GM12872 (cell line): ENCODE measurements at regions not wholly inside any gene's neighbourhood (a gene's known extent, or its start where the extent isn't known, plus 50 kb on each side); places are given as distances from the start of the nearest gene placed in this dataset.

Experiments
- TF ChIP-seq, protein P1 (sequence below): IDR thresholded peaks from 3 replicates; pipeline ENCODE4 v1.5.1; 2011; ENCODE audit warnings: low read depth, mild to moderate bottlenecking, low read length, moderate library complexity; ENCODE audit not compliant: insufficient read depth

DNA sequence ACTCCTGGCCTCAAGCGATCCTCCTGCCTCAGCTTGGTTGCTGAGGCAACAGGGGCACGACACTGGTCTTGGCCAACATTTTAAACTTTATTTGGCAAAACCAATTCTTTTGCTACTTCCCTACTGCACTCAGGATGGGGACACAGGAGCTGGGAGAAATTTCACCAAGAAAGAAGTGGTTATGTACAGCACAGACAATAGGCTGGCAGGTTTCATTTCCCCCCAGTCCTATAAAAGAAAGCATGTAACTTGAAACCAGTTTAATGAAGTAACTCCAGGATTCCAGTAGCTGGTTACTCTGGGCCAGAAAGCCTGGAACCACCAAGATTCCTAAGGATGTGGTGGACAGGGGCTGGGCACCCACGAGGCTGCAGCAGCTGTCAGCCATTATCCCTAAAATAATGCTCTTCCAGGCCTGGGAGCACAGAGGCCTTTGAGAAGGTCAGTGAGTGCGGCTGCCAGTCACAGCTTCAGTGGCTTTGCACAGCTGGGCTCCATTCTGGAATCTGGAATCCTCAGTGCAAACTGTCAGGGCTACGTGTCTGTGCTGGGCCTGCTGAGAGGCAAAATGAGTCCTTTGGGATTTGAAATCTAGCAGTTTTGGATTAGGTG is 142.3 kb upstream of the ITGA6 start:
- TF ChIP-seq, protein P1, sequence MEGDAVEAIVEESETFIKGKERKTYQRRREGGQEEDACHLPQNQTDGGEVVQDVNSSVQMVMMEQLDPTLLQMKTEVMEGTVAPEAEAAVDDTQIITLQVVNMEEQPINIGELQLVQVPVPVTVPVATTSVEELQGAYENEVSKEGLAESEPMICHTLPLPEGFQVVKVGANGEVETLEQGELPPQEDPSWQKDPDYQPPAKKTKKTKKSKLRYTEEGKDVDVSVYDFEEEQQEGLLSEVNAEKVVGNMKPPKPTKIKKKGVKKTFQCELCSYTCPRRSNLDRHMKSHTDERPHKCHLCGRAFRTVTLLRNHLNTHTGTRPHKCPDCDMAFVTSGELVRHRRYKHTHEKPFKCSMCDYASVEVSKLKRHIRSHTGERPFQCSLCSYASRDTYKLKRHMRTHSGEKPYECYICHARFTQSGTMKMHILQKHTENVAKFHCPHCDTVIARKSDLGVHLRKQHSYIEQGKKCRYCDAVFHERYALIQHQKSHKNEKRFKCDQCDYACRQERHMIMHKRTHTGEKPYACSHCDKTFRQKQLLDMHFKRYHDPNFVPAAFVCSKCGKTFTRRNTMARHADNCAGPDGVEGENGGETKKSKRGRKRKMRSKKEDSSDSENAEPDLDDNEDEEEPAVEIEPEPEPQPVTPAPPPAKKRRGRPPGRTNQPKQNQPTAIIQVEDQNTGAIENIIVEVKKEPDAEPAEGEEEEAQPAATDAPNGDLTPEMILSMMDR, result no peak

DNA sequence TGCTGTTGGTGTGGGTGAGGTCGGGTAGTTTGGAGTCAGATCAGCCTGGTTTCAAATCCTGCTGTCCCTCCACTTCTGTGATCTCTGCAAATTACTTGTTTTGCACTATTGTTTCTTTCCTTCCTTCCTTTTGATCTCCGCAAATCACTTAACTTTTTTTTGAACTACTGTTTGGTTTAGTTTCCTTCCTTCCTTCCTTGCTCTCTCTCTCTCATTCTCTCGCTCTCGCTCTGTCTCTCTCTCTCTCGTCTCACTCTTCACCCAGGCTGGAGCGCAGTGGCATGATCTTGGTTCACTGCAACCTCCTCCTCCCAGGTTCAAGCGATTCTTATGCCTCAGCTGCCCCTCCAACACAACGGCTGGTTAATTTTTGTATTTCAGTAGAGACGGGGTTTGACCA is 141.6 kb upstream of the ITGA6 start:
- TF ChIP-seq, protein P1, result no peak

DNA sequence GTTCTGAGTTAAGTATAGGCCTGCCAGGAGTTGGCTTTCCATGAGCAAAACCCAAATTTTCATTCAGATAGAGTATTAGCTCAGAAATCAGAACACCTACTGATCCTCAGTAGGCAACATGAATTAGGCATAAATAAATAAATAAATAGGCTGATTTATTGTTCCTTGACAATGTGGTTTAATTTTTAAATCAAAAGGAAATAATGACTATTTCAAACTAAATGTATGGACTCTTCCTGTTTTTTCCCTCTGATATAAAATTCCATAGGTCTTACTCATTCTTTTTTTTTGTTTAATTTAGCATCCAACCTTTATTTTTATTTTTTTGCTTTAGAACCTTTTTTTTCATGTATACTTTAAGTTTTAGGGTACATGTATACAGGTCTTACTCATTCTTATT is 140.2 kb upstream of the ITGA6 start:
- TF ChIP-seq, protein P1, result no peak

DNA sequence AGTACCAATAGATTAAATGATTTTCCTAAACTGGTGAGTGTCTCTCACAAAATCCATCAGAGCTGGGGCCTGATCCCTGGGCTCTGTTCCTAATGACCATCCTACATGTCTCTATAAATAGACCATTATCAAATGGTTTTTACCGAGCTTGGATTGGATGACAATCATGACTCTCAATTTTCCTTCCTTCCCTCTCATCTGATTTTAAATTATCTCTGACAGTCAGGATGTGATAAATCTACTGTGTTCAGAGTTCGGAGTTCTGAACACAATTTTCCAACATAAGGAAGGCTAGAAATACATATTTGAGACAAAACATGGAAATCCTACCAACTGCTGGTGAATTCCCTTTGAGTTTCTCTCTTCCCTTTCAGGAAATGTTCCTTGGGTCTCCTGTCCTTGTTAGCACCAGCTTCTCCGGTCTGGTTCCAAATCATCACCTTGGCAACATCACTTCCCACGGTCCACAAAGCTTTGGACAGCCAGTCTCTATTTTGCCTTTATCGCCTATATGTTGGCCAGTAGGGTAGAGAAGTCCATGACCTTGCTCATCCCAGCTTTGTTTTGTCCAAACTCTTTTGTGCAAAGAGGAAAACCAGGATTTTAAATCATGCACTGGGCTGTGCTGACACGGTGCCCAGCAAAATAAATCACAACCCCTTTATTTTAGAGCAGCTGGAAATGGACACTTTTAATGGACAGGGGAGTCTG is 139.6 kb upstream of the ITGA6 start:
- TF ChIP-seq, protein P1, result no peak

DNA sequence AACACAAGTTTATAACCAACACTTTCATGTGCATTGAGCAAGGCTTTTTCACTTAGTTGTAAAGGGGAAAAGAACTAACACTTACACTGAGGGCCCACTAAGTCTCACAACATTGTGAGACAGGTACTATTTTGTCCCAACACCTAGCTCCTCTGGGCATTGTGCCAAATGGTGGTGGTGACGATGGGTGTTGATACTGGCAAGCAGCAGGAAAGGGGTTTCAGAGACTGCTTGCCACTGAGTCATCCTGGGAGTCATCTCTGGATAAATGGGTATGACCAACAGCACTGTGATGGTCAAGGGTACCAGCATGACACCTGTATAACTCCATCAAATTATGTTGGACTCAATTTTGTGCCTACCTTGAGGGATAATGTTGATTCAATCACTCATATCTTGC is 138.8 kb upstream of the ITGA6 start:
- TF ChIP-seq, protein P1, result no peak

DNA sequence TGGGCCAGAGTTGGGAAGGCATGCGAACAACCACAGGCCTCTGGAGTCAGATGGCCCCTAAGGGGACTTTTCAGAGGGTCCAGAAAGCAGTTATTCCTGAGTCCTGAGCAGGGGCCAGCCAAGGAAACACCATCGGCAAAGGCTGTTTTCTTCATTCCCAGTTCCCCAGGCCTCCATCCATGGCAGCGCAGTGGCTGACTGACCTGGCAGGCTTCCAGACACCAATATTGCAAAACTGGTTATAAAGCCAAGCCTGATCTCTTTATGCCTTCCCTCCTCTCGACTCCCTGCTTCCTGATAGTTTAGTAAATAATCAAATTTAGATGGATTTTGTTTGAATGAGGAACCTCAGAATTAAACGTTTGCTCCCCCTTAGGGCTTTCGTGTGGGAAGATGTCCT is 133.4 kb upstream of the ITGA6 start:
- TF ChIP-seq, protein P1, result no peak

DNA sequence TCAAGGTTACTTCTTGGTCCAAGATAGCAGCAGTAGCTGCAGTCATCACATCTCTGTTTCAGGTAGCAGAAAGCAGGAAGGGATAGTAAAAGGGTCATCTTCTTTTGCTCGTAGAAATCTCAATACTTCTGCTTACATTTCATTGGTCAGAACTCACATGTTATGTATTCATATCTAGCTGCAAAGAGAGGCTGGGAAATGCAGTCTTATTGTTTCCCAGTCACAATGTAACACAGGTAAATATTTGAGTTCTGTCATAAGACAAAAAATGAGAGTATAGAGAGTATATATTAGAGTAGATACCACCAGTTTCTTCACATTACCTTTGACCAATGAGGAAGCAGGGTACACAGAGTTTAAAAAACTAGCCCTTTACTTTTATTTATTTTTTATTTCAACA is 132.4 kb upstream of the ITGA6 start:
- TF ChIP-seq, protein P1, result no peak
